ENCODE measurements at regions not wholly inside any gene's neighbourhood (a gene's known extent, or its start where the extent isn't known, plus 50 kb on each side); places are given as distances from the start of the nearest gene placed in this dataset.

DNA sequence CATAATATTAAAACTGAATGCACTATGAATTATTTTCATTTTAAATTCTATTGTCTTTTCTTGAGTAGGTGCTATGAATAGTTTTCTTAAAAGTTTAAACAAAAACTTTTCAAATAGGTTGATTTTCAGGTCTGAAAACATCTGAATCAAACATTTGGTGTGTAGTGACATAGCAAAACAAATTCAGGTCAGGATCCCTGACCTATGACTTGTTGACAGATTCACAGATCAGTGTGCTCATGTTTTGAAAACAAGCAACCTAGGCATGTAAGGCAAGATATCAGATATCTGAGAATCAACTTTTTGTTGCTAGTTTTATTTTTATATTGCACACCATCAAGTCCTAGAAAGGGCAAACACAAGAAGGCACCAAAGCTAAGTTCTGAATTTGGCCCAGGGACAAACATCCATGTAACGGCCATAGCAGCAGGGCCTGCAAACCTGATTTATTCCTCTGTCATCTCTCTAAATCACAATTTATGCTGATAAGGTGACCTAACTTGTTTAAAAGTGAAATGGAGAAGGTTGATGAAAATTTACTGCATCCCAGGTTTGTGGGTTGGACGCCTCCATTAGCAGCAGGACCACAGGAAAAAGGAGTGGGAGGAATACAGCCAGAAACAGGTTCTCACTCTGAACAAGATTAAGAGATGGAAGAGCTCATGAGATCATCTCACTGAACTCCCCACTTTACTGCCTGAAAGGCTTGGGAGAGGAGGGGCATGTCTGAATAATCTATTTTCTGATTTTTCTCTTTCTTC lies 337.7 kb downstream of the KCNRG start (continued):
- no peak for TF ChIP-seq ZNF37A (tag by site-specific recombination; IDR thresholded peaks at IDR 0.05)
- TF ChIP-seq ZNF473 (tag by site-specific recombination; IDR thresholded peaks at IDR 0.05), result no peak
- no peak for TF ChIP-seq ZNF114 (tag by site-specific recombination; IDR thresholded peaks at IDR 0.05)
- no peak for TF ChIP-seq RBAK (tag by site-specific recombination; IDR thresholded peaks at IDR 0.05)
- no peak for TF ChIP-seq ZNF747 (tag by site-specific recombination; IDR thresholded peaks at IDR 0.05)
- TF ChIP-seq ZNF335 (tag by site-specific recombination; conservative IDR thresholded peaks at IDR 0.05), result no peak; the same call in 1 of the 2 replicates
- TF ChIP-seq ZNF133 (tag by site-specific recombination; IDR thresholded peaks at IDR 0.05), result no peak
- no peak for TF ChIP-seq ZBTB20 (tag by site-specific recombination; IDR thresholded peaks at IDR 0.05)
- TF ChIP-seq, protein P1, sequence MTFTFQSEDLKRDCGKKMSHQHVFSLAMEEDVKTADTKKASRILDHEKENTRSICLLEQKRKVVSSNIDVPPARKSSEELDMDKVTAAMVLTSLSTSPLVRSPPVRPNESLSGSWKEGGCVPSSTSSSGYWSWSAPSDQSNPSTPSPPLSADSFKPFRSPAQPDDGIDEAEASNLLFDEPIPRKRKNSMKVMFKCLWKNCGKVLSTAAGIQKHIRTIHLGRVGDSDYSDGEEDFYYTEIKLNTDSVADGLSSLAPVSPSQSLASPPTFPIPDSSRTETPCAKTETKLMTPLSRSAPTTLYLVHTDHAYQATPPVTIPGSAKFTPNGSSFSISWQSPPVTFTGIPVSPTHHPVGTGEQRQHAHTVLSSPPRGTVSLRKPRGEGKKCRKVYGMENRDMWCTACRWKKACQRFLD (tag by site-specific recombination; IDR thresholded peaks at IDR 0.05), result no peak
- TF ChIP-seq GLI4 (tag by site-specific recombination; IDR thresholded peaks at IDR 0.05), result no peak
- no peak for TF ChIP-seq ZNF621 (tag by site-specific recombination; IDR thresholded peaks at IDR 0.05)
- no peak for TF ChIP-seq ZNF138 (tag by site-specific recombination; IDR thresholded peaks at IDR 0.05; ENCODE audit: borderline replicate concordance)
- no peak for TF ChIP-seq ZNF311 (tag by site-specific recombination; IDR thresholded peaks at IDR 0.05; ENCODE audit: borderline replicate concordance)
- TF ChIP-seq ZNF16 (tag by site-specific recombination; IDR thresholded peaks at IDR 0.05; ENCODE audit: low read depth), result no peak
- 0 out of 2 replicates have a peak, but pooled peaks have one; percentile 17 for TF ChIP-seq ZNF366 (tag by site-specific recombination; conservative IDR thresholded peaks at IDR 0.05)
- peak; percentile 41; the same call in 1 of the 2 replicates for TF ChIP-seq ZXDB (tag by site-specific recombination; IDR thresholded peaks at IDR 0.05)
- no peak for TF ChIP-seq ZNF184 (tag by site-specific recombination; IDR thresholded peaks at IDR 0.05)
- TF ChIP-seq ZNF202 (tag by site-specific recombination; IDR thresholded peaks at IDR 0.05; ENCODE audit: borderline replicate concordance), result no peak
- no peak for TF ChIP-seq ZNF791 (tag by site-specific recombination; IDR thresholded peaks at IDR 0.05)
- TF ChIP-seq, protein P2, sequence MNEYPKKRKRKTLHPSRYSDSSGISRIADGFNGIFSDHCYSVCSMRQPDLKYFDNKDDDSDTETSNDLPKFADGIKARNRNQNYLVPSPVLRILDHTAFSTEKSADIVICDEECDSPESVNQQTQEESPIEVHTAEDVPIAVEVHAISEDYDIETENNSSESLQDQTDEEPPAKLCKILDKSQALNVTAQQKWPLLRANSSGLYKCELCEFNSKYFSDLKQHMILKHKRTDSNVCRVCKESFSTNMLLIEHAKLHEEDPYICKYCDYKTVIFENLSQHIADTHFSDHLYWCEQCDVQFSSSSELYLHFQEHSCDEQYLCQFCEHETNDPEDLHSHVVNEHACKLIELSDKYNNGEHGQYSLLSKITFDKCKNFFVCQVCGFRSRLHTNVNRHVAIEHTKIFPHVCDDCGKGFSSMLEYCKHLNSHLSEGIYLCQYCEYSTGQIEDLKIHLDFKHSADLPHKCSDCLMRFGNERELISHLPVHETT (tag by site-specific recombination; IDR thresholded peaks at IDR 0.05), result no peak
- peak; percentile 19; the same call in 1 of the 2 replicates for TF ChIP-seq OSR2 (tag by site-specific recombination; IDR thresholded peaks at IDR 0.05)
- TF ChIP-seq ZNF174 (tag by site-specific recombination; IDR thresholded peaks at IDR 0.05), result no peak
- TF ChIP-seq BCL11A (tag by site-specific recombination; IDR thresholded peaks at IDR 0.05; ENCODE audit: low read depth), result no peak
- no peak for TF ChIP-seq ZNF10 (tag by site-specific recombination; IDR thresholded peaks at IDR 0.05)
- no peak for TF ChIP-seq ZNF248 (tag by site-specific recombination; IDR thresholded peaks at IDR 0.05)
- no peak for TF ChIP-seq ZNF623 (tag by site-specific recombination; IDR thresholded peaks at IDR 0.05)
- TF ChIP-seq ZBTB1 (tag by site-specific recombination; IDR thresholded peaks at IDR 0.05), result no peak
- TF ChIP-seq, protein P3, sequence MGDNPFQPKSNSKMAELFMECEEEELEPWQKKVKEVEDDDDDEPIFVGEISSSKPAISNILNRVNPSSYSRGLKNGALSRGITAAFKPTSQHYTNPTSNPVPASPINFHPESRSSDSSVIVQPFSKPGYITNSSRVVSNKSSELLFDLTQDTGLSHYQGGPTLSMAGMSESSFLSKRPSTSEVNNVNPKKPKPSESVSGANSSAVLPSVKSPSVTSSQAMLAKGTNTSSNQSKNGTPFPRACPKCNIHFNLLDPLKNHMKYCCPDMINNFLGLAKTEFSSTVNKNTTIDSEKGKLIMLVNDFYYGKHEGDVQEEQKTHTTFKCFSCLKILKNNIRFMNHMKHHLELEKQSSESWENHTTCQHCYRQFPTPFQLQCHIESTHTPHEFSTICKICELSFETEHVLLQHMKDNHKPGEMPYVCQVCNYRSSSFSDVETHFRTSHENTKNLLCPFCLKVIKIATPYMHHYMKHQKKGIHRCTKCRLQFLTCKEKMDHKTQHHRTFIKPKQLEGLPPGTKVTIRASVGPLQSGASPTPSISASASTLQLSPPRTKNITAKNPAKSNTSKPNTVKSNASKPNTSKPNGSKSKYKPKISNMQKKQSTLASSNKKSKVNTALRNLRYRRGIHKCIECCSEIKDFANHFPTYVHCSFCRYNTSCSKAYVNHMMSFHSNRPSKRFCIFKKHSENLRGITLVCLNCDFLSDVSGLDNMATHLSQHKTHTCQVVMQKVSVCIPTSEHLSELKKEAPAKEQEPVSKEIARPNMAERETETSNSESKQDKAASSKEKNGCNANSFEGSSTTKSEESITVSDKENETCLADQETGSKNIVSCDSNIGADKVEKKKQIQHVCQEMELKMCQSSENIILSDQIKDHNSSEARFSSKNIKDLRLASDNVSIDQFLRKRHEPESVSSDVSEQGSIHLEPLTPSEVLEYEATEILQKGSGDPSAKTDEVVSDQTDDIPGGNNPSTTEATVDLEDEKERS (tag by site-specific recombination; IDR thresholded peaks at IDR 0.05), result no peak
- no peak for TF ChIP-seq ZNF830 (tag by site-specific recombination; IDR thresholded peaks at IDR 0.05; ENCODE audit: low read depth)
- TF ChIP-seq, protein P4, sequence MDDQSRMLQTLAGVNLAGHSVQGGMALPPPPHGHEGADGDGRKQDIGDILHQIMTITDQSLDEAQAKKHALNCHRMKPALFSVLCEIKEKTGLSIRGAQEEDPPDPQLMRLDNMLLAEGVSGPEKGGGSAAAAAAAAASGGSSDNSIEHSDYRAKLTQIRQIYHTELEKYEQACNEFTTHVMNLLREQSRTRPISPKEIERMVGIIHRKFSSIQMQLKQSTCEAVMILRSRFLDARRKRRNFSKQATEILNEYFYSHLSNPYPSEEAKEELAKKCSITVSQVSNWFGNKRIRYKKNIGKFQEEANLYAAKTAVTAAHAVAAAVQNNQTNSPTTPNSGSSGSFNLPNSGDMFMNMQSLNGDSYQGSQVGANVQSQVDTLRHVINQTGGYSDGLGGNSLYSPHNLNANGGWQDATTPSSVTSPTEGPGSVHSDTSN (CRISPR knock-in tag; IDR thresholded peaks at IDR 0.05), result no peak
- TF ChIP-seq IKZF3 (tag by site-specific recombination; IDR thresholded peaks at IDR 0.05), result no peak
- peak; percentile 81 for TF ChIP-seq ZNF843 (tag by site-specific recombination; IDR thresholded peaks at IDR 0.05)
- no peak for TF ChIP-seq ZBTB48 (tag by site-specific recombination; IDR thresholded peaks at IDR 0.05)
- TF ChIP-seq ZNF600 (tag by site-specific recombination; IDR thresholded peaks at IDR 0.05), result no peak
- TF ChIP-seq ZNF157 (tag by site-specific recombination; IDR thresholded peaks at IDR 0.05), result no peak
- TF ChIP-seq ZNF239 (tag by site-specific recombination; IDR thresholded peaks at IDR 0.05), result no peak
- peak; percentile 35; the same call in 1 of the 2 replicates for TF ChIP-seq ZNF394 (tag by site-specific recombination; IDR thresholded peaks at IDR 0.05; ENCODE audit: borderline replicate concordance)

All from HEK293 (cell line).